ENCODE measurements at regions not wholly inside any gene's neighbourhood (a gene's known extent, or its start where the extent isn't known, plus 50 kb on each side); places are given as distances from the start of the nearest gene placed in this dataset.
"Not testable (repeated sequence)": the region's sequence is repeated elsewhere in the genome, so short reads cannot be mapped to it uniquely, and the experiment has no call there.

DNA sequence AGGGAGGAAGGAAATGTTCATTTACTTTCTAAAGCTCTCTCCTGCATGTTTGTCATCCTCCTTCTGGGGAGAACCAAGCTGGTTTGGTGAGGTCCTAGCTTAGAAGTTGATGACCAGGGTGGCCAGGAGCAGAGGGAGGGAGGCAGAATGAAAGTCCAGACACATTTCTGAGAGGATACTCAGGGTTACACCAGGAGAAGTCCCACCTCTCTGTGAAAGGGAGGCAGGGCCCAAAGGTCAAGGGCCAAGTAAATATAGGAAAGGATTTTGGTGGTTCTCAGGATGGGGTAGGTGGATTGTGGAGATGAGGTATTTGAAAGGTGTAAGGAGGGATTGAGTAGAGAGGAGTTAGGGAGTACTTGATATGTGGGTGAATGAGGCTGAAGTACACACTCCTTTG, 58.0 kb upstream of the FBXO11 start:
- no peak for DNase-seq (ENCODE audit: low read depth)

DNA sequence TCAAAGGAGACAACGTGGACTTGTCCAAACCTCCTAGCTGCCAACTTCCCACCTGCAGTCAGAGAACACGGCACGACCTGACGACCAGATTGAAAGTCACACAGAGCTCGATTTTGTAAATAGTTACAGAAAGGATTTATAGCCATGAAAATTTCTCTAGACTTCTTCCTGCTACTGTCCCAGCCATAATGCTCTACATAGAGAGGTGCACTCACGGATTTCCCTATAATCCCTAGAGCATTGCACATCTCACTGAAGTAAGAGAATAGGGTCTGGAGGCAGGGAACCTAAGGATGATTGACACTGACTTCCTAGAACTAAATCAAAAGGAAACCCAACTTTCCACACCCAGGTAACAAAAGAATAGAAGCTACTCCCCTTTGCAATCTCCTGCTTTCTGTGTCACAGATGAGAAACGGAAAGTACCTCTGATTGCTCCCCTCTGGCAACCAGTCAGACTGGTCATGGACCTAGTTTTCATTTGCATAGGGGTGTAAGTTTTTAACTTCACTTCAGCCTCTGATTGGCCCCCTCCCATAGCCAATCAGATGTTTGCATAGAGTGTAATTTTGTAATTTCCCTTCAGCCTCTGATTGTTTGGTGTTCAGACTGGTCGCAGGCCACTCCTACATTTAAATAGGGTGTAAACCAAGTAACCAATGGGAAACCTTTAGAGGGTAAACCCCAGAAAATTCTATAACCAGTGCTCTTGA, 58.6 kb upstream of the FBXO11 start:
- DNase-seq (ENCODE audit: low read depth), result no peak

DNA sequence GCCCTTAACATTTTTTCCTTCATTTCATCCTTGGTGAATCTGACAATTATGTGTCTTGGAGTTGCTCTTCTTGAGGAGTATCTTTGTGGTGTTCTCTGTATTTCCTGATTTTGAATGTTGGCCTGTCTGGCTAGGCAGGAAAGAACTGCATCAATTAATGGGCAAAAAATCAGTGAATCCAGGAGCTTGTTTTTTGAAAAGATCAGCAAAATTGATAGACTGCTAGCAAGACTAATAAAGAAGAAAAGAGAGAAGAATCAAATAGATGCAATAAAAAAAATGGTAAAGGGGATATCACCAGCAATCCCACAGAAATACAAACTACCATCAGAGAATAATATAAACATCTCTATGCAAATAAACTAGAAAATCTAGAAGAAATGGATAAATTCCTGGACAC, 70.4 kb upstream of the FBXO11 start:
- not testable (repeated sequence) for DNase-seq (ENCODE audit: low read depth)

DNA sequence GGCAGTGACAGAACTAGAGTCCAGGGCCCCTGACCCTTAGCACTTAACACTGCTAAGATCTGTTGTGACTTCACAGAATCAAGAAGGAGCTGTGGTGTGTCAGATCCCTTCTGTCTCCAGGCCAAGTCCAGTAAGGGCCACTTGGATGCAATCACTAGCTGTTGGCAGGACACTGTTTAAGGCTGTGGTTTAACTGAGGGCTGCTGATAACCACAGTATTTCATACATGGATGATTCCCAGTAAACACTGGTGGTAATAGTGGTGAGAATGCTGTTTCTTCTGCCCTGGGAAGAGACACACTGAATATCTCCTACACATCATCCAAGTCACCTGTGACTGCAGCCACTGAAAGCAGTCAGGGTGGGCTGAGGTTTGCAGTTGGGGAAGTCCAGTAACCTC, 77.7 kb upstream of the FBXO11 start:
- no peak for DNase-seq (ENCODE audit: low read depth)

DNA sequence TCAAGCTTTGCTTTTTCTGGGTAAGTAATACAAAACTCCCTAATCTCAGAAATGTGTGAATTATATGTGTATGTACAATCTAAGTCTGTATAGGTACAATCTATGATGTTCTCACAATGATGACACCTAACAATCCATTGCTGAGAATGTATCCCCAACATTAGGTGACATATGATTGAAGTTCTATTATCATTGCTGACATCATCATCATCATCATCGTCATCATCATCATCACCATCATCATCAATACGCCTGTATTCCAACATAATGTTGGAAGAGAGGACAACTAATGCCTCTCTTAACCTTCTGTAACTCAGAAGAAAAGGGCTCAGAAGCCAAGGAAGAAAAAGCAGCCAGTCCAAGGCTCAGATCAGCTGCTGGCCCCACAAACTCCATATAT, 84.2 kb upstream of the FBXO11 start:
- DNase-seq (ENCODE audit: low read depth), result no peak

DNA sequence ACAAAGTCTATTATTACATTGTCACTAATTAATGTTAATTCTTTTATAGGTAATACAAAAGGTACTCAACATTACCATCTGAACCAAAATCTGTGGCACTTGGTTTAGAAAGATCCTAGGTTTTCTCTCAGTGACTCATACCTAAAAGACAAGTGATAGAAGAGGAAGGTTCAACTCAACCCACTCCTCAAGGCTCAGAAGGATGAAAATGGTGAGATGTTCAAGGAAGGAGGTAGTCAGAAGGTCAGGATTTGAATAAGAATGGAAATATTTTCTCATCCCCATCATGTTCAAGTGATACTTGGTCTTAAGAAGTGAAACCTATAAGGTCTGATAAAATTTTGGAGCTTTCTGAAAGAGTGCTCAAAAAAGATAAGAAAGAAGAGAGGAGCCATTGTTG, 86.4 kb upstream of the FBXO11 start:
- no peak for DNase-seq (ENCODE audit: low read depth)

DNA sequence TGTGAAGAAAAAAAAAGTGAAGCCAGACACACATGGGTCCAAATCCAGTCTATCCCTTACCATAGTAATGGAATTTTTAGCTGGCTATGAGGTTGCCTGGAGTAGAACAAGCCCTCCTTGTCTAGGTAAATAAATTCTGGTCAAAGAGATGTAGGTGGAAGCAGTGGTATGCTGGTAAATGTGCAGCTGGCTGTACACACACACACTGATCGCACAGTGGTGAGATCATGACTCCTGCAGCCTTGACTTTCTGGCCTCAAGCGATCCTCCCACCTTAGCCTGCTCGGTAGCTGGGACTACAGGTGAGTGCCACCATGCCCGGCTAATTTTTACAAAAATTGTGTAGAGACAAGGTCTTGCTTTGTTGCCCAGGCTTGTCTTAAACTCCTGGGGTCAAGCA, 90.5 kb upstream of the FBXO11 start:
- DNase-seq (ENCODE audit: low read depth), result no peak

DNA sequence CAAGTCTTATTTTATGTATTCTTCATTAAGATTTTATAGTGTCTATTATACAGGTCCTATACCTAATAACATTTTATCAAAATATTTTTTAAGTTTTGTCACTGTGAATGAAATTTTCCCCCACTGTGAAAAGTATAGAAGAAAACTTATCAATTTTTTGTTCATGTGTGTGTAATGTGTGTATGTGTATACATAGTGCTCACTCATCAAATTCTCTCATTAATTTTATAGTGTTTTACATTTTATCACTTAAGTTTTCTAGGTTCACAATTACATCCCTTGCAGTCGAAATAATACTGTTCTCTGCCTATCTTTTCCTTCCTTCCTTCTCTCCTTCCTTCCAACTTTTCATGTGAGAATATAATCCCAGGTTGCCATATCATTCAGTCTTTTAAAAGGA, 93.2 kb upstream of the FBXO11 start:
- DNase-seq (ENCODE audit: low read depth), result no peak

DNA sequence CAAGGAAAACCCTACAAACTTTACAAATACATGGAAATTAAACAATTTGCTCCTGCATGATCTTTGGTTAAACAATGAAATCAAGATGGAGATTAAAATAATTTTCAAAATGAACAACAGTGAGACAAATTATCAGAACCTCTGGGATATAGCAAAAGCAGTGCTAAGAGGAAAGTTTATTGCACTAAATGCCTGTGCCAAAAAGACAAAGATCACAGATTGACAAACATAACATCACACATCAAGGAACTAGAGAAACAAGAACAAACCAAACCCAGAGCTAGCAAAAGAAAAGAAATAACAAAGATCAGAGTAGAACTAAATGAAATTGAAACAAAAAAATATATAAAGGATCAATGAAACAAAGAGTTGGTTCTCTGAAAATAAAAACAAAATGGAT, 95.2 kb upstream of the FBXO11 start:
- no peak for DNase-seq (ENCODE audit: low read depth)

DNA sequence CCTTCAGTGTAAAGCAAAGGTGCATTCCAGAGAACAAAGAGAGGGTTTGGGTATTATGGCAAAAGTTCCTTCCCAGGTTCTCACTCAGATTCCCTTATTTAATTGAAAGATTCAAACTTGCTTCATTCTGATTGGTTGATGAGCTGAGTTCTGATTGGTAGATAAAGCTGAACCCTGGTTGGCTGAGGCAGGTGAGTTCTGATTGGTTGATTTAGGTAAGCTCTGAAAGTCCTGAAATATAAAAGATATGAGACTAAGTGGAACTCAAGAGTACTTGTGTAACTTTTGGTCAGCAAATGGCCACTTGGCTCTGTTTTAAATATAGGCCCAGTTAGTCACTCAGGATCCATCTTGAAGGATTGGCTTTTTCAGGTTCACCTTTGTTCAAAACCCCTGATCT, 99.8 kb upstream of the FBXO11 start:
- DNase-seq (ENCODE audit: low read depth), result no peak

DNA sequence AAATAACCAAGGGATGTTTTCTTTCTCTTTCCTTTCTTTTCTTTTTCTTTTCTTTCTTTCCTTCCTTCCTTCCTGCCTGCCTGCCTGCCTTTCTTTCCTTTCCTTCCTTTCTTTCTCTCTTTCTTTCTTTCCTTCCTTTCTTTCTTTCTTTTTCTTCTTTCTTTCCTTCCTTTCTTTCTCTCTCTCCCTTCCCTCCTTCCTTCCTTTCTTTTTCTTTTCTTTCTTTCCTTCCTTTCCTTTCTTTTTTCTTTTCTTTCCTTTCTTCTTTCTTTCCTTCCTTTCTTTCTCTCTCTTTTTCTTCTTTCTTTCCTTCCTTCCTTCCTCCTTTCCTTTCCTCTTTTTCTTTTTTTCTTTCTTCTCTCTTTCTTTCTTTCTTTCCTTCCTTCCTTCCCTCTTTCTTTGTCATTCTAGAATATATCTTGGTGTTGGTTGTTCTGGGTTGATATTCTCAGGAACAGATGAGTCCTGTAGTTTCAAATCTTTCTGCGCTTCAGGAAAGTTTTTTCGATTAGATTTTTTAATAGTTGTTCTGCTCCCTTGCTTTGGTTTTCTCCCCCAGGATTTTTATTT, 101.5 kb upstream of the FBXO11 start:
- no peak for DNase-seq (ENCODE audit: low read depth)

DNA sequence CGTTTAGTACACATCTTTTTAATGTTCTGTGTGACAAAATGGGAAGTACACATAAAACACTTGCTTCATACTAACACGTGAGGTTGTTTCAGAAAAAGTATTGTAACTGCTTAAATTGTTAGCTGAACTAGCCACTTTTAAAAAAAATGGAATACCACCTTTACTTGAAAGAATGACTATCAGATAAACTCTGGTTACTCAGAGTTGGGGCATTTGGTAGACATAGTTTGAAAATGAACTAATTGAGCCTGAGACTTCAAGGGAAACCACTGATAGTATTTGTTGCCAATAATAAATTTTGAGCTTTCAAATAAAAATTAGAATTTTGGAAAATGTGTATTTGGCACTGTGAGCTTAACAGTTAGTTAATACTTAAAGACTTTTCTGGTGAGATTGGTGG, 103.0 kb upstream of the FBXO11 start:
- no peak for DNase-seq (ENCODE audit: low read depth)

DNA sequence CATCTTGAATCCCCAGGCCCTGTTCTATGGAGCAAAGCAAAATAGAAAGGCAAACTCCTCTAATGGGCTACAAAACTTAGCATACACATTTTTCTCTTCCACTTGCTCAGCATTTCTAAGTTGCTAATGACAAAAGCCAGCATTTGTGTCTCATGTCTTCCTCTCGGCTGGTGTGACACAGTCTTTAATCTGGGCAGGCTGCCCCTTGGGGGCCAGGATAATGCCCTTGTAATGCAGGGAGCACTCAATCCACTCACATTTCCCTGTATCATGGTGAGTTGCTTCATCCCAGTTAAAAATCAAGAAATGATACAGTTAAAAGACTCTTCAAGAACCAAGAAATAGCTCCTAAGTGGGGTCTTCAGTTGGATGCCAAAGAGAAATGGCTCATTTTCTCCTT, 109.1 kb upstream of the FBXO11 start:
- DNase-seq (ENCODE audit: low read depth), result no peak

DNA sequence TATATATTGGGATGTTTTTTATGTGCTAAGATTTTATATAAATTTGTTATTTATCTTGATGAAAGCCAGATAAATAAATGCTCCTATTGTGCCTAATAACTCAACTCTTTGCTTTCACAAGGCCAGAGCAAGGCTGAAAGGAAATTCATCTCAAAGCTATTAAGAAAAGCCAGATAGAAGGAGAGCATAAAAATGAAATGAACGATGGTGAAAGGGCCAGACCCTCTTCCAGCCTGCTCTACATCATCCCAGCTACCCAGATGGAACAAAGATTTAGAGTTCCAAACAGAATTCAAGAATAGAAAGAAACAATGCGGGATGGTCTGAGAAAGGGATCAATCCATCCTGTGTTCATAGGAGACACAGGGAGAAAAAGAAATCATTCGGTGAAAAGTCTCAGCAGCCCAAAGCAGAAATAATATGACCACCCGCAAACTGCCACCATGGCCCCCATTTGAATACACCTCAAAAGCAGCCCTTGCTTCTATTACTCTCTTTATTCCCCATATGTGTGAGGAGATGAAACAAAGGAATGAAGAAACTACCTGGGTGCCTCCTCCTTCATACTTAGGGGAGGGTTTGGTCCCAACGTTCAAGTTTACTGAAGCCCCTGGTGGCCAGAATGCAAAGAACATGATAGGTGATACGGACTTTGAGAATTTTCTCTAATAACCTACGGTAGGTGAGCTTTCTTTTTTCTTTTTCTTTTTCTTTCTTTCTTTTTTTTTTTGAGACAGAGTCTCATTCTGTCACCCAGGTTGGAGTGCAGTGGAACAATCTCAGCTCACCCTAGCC, 110.1 kb upstream of the FBXO11 start:
- DNase-seq (ENCODE audit: low read depth), result no peak

DNA sequence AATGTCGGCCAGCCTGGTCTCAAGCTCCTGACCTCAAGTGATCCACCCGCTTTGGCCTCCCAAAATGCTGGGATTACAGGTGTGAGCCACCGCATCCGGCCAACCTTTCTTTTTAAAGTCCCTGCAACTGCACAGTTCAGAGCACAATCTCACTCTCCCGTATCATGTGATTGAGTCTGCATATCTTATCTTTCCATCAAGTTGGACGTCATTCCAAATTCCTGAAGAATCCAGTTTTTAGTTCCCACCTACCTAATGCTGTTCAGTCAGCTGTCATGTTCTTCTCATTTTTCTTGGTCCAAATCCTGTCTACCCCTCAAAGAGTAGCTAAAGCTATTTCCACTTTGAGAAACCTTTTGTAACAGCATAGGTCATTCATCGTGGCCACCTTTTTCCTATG, 110.8 kb upstream of the FBXO11 start:
- no peak for DNase-seq (ENCODE audit: low read depth)

DNA sequence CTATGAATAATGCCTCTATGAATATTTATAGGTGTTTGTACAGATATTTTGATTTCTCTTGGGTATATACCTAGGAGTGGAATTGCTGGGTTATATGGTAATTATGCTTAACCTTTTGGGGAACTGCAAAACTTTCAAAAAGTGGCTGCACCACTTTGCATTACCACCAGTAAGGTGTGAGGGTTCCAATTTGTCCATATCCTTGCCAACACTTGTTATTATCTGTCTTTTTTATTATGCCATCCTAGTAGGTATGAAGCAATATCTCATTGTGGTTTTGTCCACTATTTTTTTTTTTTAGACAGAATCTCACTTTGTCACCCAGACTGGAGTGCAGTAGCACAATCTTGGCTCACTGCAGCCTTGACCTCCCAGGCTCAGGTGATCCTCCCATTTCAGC, 112.2 kb upstream of the FBXO11 start:
- no peak for DNase-seq (ENCODE audit: low read depth)

DNA sequence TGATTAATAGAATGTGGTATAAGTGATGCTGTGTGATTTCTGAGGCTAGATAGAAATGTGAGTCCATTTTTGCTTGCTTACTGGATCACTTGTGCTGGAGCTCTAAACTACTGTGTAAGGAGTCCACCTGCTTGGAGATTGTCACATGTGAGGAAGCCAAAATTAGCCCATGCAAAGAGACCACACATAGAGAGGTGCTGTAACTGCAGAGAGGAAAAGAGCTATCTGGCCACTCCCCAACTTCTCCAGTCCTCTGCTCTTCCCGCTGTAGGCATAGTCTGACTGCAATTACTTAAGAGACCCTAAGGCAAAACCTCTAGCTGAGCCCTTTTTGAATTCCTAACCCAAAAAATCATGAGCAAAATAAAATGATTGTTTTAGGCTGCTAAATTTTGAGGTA, 120.6 kb upstream of the FBXO11 start:
- no peak for DNase-seq (ENCODE audit: low read depth)

DNA sequence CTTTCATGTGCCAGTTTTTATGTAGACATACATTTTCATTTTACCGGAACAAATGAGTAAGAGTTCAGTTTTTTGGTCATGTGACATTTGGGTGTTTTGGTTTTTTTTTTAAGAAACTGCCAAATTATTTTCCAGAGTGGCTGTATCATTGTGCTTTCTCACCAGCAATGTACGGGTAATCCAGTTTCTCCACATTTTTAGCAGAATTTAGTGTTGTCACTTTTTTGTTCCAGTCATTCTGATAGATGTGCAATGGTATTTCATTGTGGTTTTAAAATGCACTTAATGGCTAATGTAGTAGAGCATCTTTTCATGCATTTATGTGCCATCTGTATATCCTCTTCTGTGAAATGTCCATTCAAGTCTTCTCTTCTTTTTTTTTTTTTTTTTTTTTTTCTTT, 126.5 kb upstream of the FBXO11 start:
- DNase-seq (ENCODE audit: low read depth), result no peak

DNA sequence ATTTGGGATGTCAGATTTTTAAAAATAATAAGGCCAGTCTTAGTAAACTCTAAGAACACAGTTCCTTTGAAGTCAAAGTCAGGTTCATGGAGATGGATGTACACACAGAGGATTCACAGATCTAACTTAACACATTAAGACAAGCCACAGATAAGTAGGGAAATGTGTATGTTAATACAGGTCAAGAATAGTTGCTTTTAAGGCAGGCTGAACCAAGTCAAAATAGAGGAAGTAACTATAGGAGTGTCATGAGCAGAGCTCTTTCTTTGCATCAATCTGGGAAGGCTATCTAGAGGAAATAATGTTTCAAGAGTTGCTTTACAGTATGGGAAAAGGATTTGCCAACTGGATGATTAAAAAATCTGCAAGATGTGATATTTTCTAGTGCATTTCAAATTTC, 128.0 kb upstream of the FBXO11 start:
- no peak for DNase-seq (ENCODE audit: low read depth)

DNA sequence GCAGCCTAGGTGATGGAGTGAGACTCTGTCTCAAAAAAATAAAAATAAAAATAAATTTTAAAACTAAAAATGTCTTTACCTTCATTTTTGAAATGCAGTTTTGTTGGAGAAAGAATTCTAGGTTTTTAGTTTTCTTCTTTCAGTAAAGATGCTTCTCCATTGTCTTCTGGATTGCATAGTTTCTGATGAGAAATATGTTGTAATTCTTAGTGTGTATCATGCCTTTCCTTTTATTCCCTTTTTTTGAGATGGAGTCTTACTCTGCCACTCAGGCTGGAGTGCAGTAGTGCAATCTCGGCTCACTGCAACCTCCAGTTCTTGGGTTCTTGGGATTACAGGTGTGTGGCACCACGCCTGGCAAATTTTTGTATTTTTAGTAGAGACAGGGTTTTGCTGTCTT, 130.0 kb upstream of the FBXO11 start:
- DNase-seq (ENCODE audit: low read depth), result no peak

DNA sequence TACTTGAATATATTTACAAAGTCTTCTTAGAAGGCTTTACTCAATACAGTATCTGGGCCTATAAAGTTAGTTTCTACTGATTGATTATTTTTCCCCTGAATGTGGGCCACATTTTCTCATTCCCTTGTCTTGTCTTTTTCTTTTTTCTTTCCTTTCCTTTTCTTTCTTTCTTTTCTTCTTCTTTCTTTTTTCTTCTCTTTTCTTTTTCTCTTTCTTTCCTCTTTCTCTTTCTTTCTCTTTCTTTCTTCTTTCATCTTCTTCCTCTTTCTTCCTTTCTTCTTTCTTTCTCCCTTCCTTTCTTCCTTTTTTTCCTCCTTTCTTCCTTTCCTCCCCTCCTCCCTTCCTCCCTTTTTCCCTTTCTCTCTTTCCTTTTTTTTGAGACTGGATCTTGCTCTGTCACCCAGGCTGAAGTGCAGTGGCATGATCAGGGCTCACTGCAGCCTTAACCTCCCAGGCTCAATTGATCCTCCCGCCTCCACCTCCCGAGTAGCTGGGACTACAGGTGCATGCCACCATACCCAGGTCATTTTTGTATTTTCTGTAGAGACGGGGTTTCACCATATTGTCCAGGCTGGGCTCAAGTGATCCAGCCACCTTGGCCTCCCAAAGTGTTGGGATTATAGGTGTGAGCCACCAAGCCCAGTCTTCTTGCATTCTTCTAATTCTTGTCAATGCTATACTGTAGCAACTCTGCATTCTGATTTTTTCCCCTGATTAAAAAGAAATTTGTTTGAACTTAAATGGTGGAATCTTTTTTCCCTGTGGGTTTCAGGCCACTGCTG, 133.1 kb upstream of the FBXO11 start:
- no peak for DNase-seq (ENCODE audit: low read depth)

DNA sequence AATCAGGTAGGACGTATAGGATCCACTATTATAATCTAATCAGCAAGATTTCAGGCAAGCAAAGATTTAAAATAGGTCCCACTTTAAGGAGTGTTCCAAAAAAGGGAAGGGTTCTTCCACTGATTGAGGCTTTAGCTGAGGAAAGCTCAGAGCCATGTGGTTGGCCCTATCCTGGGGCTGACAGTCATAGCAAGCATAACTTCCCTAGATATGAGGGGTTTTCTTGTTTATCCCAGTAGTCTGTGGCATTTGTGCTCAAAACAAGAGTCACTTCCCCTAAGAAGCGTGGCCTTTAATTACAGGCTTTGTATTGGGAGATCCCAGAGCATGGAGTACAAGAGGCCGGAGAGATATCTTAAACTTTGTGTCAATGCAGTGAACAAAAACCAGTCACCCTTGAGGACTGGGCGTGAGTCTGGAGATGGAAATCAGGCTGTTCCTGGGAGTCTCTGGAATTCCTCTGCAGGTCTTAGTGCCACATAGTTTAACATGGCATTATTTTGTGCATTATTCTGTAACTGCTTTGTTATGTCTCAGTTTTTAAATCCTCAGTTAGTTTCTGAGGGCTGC, 136.9 kb upstream of the FBXO11 start:
- DNase-seq (ENCODE audit: low read depth), result no peak
